Mucosa of rectum (tissue), 2 donors: ENCODE measurements at regions not wholly inside any gene's neighbourhood (a gene's known extent, or its start where the extent isn't known, plus 50 kb on each side); places are given as distances from the start of the nearest gene placed in this dataset.
A peak's percentile ranks its signal among the peaks of the same experiment; 100 is the strongest.
"Not testable (repeated sequence)": the region's sequence is repeated elsewhere in the genome, so short reads cannot be mapped to it uniquely, and the experiment has no call there.

Experiments used
- H3K27ac ChIP-seq, 2 donors: one replicate each; pipeline ENCODE4 v1.7.0; 2013; ENCODE audit warnings: inconsistent platforms in 2 of 2, low read depth in 2 of 2, low read length in 2 of 2
- H3K27me3 ChIP-seq, 2 donors: one replicate each; pipeline ENCODE4 v1.7.0; 2013; ENCODE audit warnings: low read length in 2 of 2; ENCODE audit not compliant: control insufficient read depth in 2 of 2, insufficient read depth in 2 of 2
- H3K36me3 ChIP-seq, 2 donors: one replicate each; pipeline ENCODE4 v1.7.0; 2013; ENCODE audit warnings: low read length in 2 of 2; ENCODE audit not compliant: control insufficient read depth in 2 of 2, insufficient read depth in 2 of 2
- H3K4me1 ChIP-seq, 2 donors: one replicate each; pipeline ENCODE4 v1.7.0; 2013; ENCODE audit warnings: low read length in 2 of 2, mild to moderate bottlenecking in 1 of 2; ENCODE audit not compliant: control insufficient read depth in 2 of 2, insufficient read depth in 2 of 2
- H3K4me3 ChIP-seq, 2 donors: one replicate each; pipeline ENCODE4 v1.7.0; 2013; ENCODE audit warnings: low read length in 2 of 2
- H3K9ac ChIP-seq, 2 donors: one replicate each; pipeline ENCODE4 v1.7.0; 2013; ENCODE audit warnings: low read length in 2 of 2, low read depth in 1 of 2, mild to moderate bottlenecking in 1 of 2
- H3K9me3 ChIP-seq, 2 donors: one replicate each; pipeline ENCODE4 v1.7.0; 2013; ENCODE audit warnings: low read length in 2 of 2; ENCODE audit not compliant: control insufficient read depth in 2 of 2
- donor health status: healthy.
- donor health status: Normal muscosa, but diverticular disease.

- peaks cover 20 to 21% of the 10 kb centered on the region in 2 donors for H3K4me1 ChIP-seq
Observed at GRCh38 chr20:1799746-1800145, 95.5 kb upstream of the SIRPA start.

GRCh38 chr20:1798982-1799381 lies 96.2 kb upstream of the SIRPA start:
- Histone ChIP-seq H3K36me3 (no peaks in the 10 kb centered on the region), H3K9ac (no peak overlapping the region), H3K4me3 (peak overlapping the region in 1 of 2 donors; percentile 4), H3K27ac (no peak overlapping the region), H3K27me3 (peaks cover 0 to 2% of the 10 kb centered on the region in 2 donors), H3K4me1 (peaks cover 17 to 21% of the 10 kb centered on the region in 2 donors), H3K9me3 (no peaks in the 10 kb centered on the region)

More at GRCh38 chr20:1799746-1800145, 95.5 kb upstream of the SIRPA start:
- H3K27ac ChIP-seq, H3K9ac ChIP-seq, H3K27me3 ChIP-seq, H3K9me3 ChIP-seq, H3K4me3 ChIP-seq, H3K36me3 ChIP-seq: not testable (repeated sequence)

- Histone ChIP-seq H3K9ac (no peak overlapping the region), H3K36me3 (no peaks in the 10 kb centered on the region), H3K4me1 (peaks cover 6 to 7% of the 10 kb centered on the region in 2 donors), H3K27me3 (no peaks in the 10 kb centered on the region), H3K4me3 (no peak overlapping the region), H3K27ac (no peak overlapping the region), H3K9me3 (no peaks in the 10 kb centered on the region)
Observed at GRCh38 chr20:1793821-1794220, 101.4 kb upstream of the SIRPA start.

- H3K9me3 ChIP-seq: no peaks in the 10 kb centered on the region
- H3K27ac ChIP-seq: no peak overlapping the region
- no peaks in the 10 kb centered on the region for H3K27me3 ChIP-seq
- H3K9ac ChIP-seq: no peak overlapping the region
- no peaks in the 10 kb centered on the region for H3K36me3 ChIP-seq
- H3K4me3 ChIP-seq: no peak overlapping the region
- peaks cover 0 to 4% of the 10 kb centered on the region in 2 donors for H3K4me1 ChIP-seq
Observed at GRCh38 chr20:1792274-1792673, 102.9 kb upstream of the SIRPA start.

- no peaks in the 10 kb centered on the region for H3K36me3 ChIP-seq
- H3K9me3 ChIP-seq: no peaks in the 10 kb centered on the region
Observed at GRCh38 chr20:1790386-1790785, 104.8 kb upstream of the SIRPA start.

GRCh38 chr20:1788044-1788443 lies 107.2 kb upstream of the SIRPA start:
- Histone ChIP-seq H3K4me1 (peaks cover 0 to 4% of the 10 kb centered on the region in 2 donors), H3K9ac (no peak overlapping the region), H3K27ac (no peak overlapping the region), H3K9me3 (no peaks in the 10 kb centered on the region), H3K27me3 (no peaks in the 10 kb centered on the region), H3K4me3 (no peak overlapping the region), H3K36me3 (no peaks in the 10 kb centered on the region)

More at GRCh38 chr20:1790386-1790785, 104.8 kb upstream of the SIRPA start:
- Histone ChIP-seq H3K27me3 (no peaks in the 10 kb centered on the region), H3K4me3 (no peak overlapping the region), H3K4me1 (peaks cover 0 to 4% of the 10 kb centered on the region in 2 donors), H3K27ac (no peak overlapping the region), H3K9ac (no peak overlapping the region)

- no peak overlapping the region for H3K9ac ChIP-seq
- H3K27ac ChIP-seq: no peak overlapping the region
- no peak overlapping the region for H3K4me3 ChIP-seq
- no peaks in the 10 kb centered on the region for H3K27me3 ChIP-seq
- H3K9me3 ChIP-seq: no peaks in the 10 kb centered on the region
- peaks cover 0 to 4% of the 10 kb centered on the region in 2 donors for H3K4me1 ChIP-seq
- no peaks in the 10 kb centered on the region for H3K36me3 ChIP-seq
Observed at GRCh38 chr20:1786486-1786885, 108.7 kb upstream of the SIRPA start.

GRCh38 chr20:1784586-1784985 lies 110.6 kb upstream of the SIRPA start:
- Histone ChIP-seq H3K27ac (no peak overlapping the region), H3K4me3 (no peak overlapping the region), H3K27me3 (no peaks in the 10 kb centered on the region), H3K9ac (no peak overlapping the region), H3K36me3 (no peaks in the 10 kb centered on the region), H3K9me3 (no peaks in the 10 kb centered on the region), H3K4me1 (no peaks in the 10 kb centered on the region)

- Histone ChIP-seq H3K4me3 (no peak overlapping the region), H3K36me3 (no peaks in the 10 kb centered on the region), H3K27me3 (no peaks in the 10 kb centered on the region), H3K9me3 (no peaks in the 10 kb centered on the region), H3K9ac (no peak overlapping the region), H3K4me1 (no peaks in the 10 kb centered on the region), H3K27ac (no peak overlapping the region)
Observed at GRCh38 chr20:1783245-1783644, 112.0 kb upstream of the SIRPA start.

- no peak overlapping the region for H3K27ac ChIP-seq
- H3K9me3 ChIP-seq: no peaks in the 10 kb centered on the region
- H3K9ac ChIP-seq: no peak overlapping the region
- peaks cover 0 to 4% of the 10 kb centered on the region in 2 donors for H3K4me1 ChIP-seq
- no peaks in the 10 kb centered on the region for H3K27me3 ChIP-seq
- H3K36me3 ChIP-seq: no peaks in the 10 kb centered on the region
- no peak overlapping the region for H3K4me3 ChIP-seq
Observed at GRCh38 chr20:1782181-1782580, 113.0 kb upstream of the SIRPA start.

- Histone ChIP-seq H3K27me3 (no peaks in the 10 kb centered on the region), H3K27ac (no peak overlapping the region), H3K9ac (no peak overlapping the region), H3K9me3 (no peaks in the 10 kb centered on the region), H3K4me3 (no peak overlapping the region), H3K36me3 (no peaks in the 10 kb centered on the region), H3K4me1 (peaks cover 7 to 9% of the 10 kb centered on the region in 2 donors)
Observed at GRCh38 chr20:1779567-1779966, 115.6 kb upstream of the SIRPA start.
